Hepatocyte (in vitro differentiated cells): ENCODE measurements at regions not wholly inside any gene's neighbourhood (a gene's known extent, or its start where the extent isn't known, plus 50 kb on each side); places are given as distances from the start of the nearest gene placed in this dataset.

Source experiments
- CTCF ChIP-seq: fragments of 200-600 bp; sonication (generic); IDR thresholded peaks from 2 replicates; pipeline ENCODE4 v1.5.1; 2016; ENCODE audit warnings: antibody characterized with exemption, mild to moderate bottlenecking; ENCODE audit not compliant: poor library complexity
- EZH2 ChIP-seq: fragments of 200-600 bp; sonication (generic); IDR thresholded peaks from 2 replicates; pipeline ENCODE4 v1.6.1; 2016; ENCODE audit warnings: antibody characterized with exemption, mild to moderate bottlenecking, borderline replicate concordance
- EZH2phosphoT487 ChIP-seq: fragments of 200-600 bp; sonication (generic); IDR thresholded peaks from one replicate; pipeline ENCODE4 v1.6.1; 2018; ENCODE audit warnings: antibody characterized with exemption, mild to moderate bottlenecking, low read depth, moderate library complexity; ENCODE audit not compliant: unreplicated experiment, severe bottlenecking

- TF ChIP-seq CTCF (no peak), EZH2 (no peak), EZH2phosphoT487 (no peak)
Observed at GRCh38 chr22:27250886-27251285, 550.7 kb downstream of the MN1 start.
